ENCODE measurements at regions not wholly inside any gene's neighbourhood (a gene's known extent, or its start where the extent isn't known, plus 50 kb on each side); places are given as distances from the start of the nearest gene placed in this dataset.

- DNase-seq = no peak
Measured at GRCh38 chr10:128994598-128995143, 472.4 kb upstream of the MGMT start.

GRCh38 chr10:128995676-128996075 lies 471.4 kb upstream of the MGMT start:
- no peak for DNase-seq

GRCh38 chr10:128996092-128996491 lies 470.9 kb upstream of the MGMT start:
- no peak for DNase-seq

- no peak for DNase-seq
Measured at GRCh38 chr10:128998101-128998805, 468.8 kb upstream of the MGMT start.

GRCh38 chr10:129004398-129004797 lies 462.6 kb upstream of the MGMT start:
- no peak for DNase-seq

- no peak for DNase-seq
Measured at GRCh38 chr10:129005080-129005479, 462.0 kb upstream of the MGMT start.

GRCh38 chr10:129005804-129006203 lies 461.2 kb upstream of the MGMT start:
- no peak for DNase-seq

- no peak for DNase-seq
Measured at GRCh38 chr10:129018511-129018910, 448.5 kb upstream of the MGMT start.

GRCh38 chr10:129020651-129021330 lies 446.2 kb upstream of the MGMT start:
- no peak for DNase-seq

- no peak for DNase-seq
Measured at GRCh38 chr10:129021594-129022304, 445.3 kb upstream of the MGMT start.

GRCh38 chr10:129023082-129023481 lies 444.0 kb upstream of the MGMT start:
- DNase-seq = no peak

- no peak for DNase-seq
Measured at GRCh38 chr10:129024046-129024445, 443.0 kb upstream of the MGMT start.

GRCh38 chr10:129025787-129026186 lies 441.3 kb upstream of the MGMT start:
- no peak for DNase-seq

- no peak for DNase-seq
Measured at GRCh38 chr10:129027906-129028305, 439.1 kb upstream of the MGMT start.

- DNase-seq = no peak
Measured at GRCh38 chr10:129028451-129028850, 438.6 kb upstream of the MGMT start.

GRCh38 chr10:129029051-129029450 lies 438.0 kb upstream of the MGMT start:
- DNase-seq = no peak

- no peak for DNase-seq
Measured at GRCh38 chr10:129029851-129030602, 437.0 kb upstream of the MGMT start.

GRCh38 chr10:129030603-129030895 lies 436.5 kb upstream of the MGMT start:
- DNase-seq = no peak

- DNase-seq = no peak
Measured at GRCh38 chr10:129030996-129031843, 435.8 kb upstream of the MGMT start.

- DNase-seq = no peak
Measured at GRCh38 chr10:129031844-129032150, 435.2 kb upstream of the MGMT start.

GRCh38 chr10:129032372-129033313 lies 434.4 kb upstream of the MGMT start:
- no peak for DNase-seq
